ENCODE measurements at regions not wholly inside any gene's neighbourhood (a gene's known extent, or its start where the extent isn't known, plus 50 kb on each side); places are given as distances from the start of the nearest gene placed in this dataset.
"Not testable (repeated sequence)": the region's sequence is repeated elsewhere in the genome, so short reads cannot be mapped to it uniquely, and the experiment has no call there.

DNA sequence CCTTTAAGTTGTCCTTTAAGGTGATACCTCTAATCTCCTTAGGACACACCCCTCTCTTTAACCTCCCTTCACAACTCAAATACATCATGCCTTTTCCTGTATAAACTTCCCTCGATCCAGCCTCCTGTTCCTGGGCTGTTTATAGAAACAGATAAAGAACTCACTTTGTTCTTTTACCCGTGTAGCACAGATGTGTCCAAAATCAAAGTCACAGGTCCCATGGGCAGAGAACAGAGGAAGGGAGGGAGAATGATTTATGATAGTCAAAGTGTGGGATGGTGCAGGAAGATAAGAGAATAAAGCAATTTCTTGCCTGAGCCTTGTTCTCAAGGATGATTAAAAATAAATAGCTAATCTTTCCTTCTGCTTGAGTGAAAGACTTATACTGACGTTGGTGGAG lies 50.3 kb upstream of the CABCOCO1 start:
- DNase-seq (ENCODE audit: low spot score), result no peak

DNA sequence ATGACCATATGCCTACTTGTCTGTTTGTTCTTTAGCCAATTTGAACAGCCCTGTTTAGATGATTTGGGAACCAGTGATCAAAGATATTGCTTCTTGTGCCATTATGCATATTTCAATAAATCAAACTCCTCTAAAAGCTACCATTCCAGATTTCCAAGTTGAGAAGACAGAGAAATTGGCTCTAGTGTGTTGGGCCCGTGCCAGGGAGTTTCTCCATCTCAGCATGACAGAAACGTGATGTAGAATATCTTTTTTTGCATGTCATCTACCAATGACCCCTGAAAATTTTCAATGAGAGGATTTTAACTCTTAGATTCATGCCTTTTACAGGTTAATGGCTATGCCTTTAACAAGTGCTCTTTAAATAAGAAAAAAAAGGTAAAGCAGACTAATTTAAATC lies 50.7 kb upstream of the CABCOCO1 start:
- no peak for DNase-seq (ENCODE audit: low spot score)

DNA sequence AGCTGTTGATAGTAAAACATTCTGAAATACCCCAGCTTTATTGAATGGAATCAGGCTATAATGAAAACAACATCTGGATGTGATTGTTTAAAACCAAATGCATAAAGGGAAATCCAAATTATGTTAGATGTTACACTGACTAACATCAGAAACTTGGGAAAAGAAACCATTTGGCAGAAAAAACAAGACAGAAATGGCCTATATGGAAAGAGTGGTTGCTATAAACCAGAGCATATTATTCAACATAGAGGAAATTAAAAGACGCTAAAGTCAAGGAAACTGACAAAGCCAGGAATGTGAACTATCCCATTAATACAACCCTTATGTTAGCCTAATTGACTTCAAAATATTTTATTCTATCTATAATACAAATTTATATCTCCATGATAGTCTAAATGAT lies 53.0 kb upstream of the CABCOCO1 start:
- no peak for DNase-seq (ENCODE audit: low spot score)

DNA sequence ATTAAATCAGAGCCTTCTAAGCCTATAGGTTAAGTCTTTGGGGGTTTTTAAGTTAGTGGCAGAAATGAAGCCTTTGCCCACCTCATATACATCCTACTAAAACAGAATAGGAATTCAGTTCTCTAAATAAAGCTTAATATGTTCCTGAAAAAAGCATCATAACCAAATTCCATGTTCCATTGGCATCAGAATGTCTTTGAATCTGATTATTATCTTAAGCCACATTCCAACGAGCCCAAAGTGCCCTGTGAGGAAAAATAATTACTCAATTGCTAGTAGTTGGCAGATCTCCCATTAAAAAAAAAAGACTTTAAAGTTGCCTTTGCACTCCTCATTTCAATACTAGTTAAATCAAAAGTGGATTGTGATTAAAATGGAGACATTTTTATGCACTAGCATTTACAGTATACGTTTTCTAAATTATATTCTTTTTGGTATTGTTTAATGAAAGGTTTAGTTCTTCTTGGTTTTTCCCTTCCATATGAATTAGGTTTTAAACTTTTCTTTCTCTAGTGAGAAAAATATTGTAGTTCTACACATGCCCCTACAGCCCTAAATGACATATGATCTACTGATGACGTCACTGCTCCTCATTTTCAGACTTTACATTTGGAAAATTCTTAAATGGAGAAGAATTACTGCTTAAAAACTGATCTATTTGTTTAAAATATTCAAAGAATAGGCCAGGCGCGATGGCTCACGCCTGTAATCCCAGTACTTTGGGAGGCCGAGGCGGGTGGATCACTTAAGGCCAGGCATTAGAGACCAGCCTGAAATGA lies 54.3 kb upstream of the CABCOCO1 start:
- no peak for DNase-seq (ENCODE audit: low spot score)

DNA sequence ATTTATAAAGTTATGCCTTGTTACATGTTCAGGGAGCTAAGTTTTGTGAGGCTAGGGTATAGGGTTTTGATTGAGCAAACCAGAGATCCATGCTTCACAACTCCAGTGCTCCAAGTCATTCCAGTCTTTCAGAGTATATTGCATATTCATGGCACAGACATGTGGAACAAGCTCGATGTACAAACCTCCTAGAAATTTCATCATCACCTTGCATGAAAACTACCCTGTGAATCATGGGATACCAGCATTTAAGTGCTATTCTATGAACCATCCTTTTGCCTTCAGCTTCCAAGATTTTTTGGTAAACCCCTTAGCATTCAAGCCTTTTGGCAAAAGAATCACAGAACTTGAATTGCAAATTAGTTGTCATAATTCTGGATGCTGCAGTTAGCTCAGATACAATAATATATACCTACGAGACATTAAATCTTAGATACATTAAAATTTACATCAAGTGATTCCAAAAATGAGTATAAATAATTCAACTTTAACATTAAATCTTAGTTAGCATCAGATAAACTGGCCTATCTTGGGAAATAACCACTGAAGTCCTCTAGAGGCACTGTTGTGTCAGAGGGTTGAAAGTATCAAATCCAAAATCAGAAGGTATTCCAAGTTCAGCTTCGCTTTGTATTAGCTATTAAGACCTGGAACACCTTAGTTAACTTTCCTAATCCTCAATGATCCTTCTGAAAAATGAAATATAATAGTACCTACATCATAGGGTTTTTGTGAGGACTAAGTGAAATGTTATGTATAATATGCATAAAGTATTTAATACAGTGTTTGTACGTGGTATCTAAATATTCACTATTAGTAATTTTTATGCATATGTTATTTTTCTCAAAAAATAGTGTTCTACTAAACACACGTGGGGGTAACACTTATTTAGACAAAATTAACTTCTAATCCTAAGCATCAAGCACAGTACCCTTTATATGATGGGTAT lies 55.5 kb upstream of the CABCOCO1 start:
- DNase-seq (ENCODE audit: low spot score), result no peak

DNA sequence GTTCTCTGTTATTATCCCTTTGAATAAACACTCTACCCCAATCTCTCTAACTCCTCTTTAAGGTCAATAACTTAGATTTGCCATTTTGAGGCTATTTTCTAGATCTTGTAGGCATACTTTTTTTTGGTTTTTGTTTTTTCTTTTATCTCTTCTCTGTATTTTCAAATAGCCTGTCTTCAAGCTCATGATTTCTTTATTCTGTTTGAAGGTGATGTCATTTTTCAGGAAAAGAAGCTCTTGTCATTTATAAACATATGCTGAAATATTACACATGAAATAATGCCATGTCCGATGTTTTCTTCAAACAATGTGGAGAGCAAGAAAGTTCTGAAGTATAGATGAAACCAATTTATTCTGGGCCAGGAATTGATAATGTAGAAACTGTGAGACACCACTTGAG lies 57.5 kb upstream of the CABCOCO1 start:
- no peak for DNase-seq (ENCODE audit: low spot score)

DNA sequence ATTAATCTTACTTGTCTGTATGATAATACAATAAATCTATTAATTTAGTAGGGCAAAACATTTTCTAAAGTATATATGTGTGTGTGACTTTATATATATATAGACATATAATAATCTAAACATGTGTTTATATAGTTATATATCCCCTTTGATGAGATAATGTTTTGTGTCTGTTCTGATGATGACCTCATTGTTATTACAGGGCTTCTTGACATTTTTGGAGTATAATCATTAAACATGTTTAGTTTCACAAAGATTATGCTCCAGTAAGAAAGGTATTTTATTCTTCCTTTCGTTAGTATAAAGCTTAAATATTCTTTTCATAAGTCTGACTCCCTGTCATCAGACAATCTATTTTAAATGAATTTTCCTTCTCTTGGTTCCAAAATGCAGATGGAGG lies 62.3 kb upstream of the CABCOCO1 start:
- DNase-seq (ENCODE audit: low spot score), result no peak

DNA sequence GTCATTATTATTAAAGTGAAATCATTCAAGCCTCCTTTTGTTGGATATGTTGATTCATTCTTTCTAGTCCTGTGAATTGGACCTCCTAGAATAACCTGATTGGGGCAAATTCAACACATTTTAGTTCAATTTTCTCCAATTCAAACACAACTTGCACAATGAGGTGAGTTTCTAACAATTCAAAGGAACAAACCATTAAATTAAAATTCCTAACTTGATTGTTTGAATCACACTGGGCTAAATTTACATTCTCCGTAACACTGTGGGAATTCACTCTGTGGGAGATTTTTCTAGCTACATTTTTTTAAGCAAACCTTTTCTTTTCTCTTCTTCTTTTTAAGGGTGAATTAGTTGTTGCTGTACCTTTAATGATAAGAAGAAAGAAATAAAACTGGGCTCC lies 68.3 kb upstream of the CABCOCO1 start:
- DNase-seq (ENCODE audit: low spot score), result no peak

DNA sequence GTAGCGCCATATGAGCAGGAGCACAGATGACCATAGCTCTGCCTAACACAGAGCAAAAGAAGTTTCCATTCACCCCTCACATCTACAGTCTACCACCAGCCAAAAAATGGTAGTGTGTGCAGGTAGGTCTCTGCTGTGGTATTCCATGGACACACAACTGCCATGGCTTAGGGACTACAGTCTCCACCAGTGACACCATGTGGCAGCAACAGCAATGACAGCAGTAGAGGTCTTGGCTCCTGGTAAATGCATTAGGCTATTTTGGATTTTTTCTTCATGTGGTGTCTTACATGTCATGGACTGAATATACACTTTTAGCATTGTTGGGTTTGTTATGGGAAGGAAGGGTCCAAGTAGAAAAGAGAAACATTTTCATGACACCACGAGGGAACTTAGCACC lies 70.1 kb upstream of the CABCOCO1 start:
- no peak for DNase-seq (ENCODE audit: low spot score)

DNA sequence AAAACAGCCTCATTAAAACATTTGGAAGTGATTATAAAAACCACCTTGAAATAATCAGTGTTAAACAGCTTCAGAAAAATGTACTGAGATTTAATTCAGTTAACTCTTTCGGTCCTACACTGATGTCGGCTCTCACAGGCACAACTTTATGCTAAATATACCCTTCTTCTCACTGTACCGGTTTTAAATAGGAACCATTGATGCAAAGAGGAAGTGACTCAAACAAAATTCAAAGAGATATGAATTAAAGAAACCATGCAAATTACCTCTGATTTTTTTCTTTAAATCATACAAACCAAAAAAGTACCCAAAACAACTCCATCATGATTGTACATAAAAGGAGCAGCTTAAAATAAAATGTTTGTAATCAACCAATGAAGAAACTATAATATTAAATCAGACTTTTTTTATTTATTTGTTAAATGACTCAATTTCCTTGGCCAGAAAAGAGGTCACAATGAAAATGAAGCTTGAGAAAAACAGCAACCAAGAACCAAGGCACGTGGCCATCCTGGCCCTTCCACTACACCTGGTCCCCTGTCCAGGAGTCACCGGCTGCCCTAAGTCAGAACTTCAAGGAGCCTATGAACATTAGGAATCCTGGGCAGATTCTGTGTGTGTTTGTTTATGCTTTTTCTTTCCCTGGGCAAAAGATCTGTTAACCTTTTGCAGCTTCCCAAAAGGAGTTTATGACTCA lies 73.0 kb upstream of the CABCOCO1 start:
- no peak for DNase-seq (ENCODE audit: low spot score)

DNA sequence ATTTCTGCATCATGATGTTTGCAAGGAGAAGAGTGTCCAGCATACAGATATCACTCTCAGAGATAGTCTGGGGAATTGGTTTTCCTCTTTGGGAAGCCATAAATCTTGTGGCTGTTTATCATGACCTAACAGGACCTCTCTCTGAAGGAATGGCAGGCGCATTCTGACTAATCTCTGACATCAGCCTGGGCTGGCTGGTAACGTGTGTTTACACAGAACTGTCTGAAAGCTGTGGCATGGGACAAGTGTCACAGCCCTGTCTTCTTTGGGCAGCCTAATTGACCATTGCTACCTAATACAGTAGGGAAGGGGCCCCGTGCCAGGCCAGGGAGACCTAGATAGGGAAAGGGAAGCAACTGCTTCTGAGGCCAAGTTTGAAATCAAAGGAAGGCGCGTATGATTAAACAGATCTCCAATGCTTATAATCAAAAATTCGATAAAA lies 73.9 kb upstream of the CABCOCO1 start:
- DNase-seq (ENCODE audit: low spot score), result peak; percentile 8

DNA sequence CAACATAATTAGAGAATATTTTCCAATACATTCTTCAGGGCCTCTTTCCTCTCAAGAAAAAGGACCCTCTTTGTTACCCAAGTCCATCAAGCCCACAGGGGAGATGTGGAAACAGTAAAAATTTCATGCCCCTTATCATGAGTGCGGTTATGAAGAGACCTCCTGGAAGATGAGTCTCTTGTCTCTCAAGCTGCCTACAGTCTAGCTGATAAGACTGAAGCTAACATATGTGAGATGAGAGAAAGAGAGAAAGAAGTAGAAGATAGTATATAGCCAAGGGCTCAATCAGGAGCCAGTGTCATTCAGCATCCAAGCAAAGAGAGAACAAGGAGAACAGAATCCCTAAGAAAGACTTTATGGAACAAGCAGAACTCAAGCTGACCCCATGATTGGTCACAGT lies 75.9 kb upstream of the CABCOCO1 start:
- no peak for DNase-seq (ENCODE audit: low spot score)

DNA sequence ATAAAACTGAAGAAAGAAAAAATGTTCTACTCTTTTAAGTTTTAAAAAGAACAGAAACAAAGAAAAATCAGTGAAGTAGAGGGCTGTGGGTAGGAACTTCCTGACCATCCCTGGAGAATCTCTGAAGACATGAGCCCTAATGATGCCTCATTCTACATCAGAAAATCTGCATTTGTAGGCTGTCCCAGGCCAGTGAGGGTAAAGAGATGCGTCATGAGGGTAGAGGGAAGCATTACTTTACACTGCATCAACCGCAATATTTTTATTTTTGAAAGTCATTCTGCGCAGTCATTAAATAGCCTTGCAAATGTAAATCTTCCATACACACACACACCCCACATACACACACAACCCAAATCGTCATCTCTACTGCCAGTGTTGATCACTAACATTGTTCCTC lies 82.1 kb upstream of the CABCOCO1 start:
- DNase-seq (ENCODE audit: low spot score), result no peak

DNA sequence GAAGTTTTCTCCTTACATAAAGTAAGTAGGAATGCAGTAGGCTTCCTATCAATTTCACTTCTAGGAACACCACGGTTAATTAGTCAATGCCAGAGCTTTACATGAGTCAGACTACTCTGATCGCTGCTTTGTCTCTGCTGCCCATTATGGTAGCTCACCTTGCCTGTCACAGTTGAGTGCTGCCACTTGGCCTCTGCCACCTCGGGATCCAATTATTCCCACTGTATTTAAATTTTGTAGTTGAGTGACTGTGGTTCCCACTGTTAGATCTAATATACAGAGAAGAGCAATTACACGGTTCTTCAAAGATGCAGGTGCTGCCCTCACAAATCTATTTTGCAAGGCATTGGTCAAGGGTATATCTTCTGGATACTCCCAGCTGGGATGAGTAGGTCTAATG lies 92.5 kb upstream of the CABCOCO1 start:
- DNase-seq (ENCODE audit: low spot score), result not testable (repeated sequence)

DNA sequence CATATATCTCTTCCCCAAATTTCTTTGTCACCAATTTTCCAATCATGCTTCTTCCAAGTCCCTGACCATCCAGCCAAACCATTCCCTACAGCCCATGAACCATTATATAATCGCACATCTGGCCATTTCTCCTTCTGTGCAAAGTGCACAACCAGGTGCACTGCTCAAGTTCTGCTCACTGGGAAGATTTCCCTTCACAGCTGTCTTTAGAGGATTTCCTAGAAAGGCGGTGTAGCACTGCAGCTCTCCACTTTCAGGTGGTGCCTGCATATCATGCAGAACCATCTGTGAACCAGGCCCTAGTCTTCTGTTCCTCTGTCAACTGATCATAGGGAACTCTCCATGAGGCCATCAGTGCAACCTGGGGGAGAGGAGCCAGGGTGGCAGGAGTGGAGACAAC lies 95.0 kb upstream of the CABCOCO1 start:
- DNase-seq (ENCODE audit: low spot score), result no peak

DNA sequence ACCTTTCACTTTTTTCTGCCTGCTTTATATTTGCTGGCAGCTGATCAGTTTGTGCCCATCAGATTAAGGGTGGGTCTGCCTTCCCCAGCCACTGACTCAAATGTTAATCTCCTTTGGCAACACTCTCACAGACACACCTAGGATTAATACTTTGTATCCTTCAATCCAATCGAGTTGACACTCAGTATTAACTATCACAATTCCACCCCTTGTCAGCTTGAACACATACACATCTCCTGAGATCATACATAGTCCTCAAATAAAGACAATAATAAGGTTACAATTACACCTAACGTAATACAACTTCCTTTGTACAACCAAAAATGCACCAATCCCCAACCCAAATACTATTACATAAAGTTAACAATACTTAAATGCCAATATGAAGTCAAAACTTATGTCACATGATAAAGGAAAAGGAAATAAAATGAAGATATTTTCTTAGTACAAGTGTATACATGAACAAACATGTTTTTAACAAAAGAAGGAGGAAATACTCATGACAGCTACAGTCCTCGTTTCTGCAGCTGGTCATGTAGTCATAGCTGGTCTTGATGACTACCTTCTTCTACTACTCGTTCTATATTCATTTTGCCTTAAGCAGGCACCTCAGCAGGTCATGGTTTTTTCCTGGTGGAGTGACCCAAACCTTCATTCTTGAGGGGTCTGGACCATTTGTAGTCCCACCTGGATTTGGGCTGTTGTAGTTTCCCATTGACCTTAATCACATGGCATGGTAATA lies 96.7 kb upstream of the CABCOCO1 start:
- DNase-seq (ENCODE audit: low spot score), result no peak

DNA sequence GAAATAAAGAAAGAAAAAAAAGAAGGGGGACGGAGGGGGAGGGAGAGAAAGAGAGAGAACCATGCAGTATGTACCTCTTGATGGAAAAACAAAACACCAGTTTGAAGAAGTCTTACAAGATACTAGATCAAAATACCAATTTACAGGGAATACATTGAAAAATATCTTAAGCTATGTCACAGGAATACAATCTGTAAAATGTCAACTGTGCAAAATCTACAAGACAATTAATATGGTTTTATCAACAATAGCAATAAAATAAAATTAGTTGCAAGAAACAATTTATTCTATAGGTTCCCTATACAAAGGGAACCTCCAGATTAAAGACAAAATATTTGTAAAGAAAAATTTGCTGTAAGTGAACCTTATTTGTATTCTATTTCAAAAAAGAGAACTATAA lies 98.3 kb upstream of the CABCOCO1 start:
- no peak for DNase-seq (ENCODE audit: low spot score)

DNA sequence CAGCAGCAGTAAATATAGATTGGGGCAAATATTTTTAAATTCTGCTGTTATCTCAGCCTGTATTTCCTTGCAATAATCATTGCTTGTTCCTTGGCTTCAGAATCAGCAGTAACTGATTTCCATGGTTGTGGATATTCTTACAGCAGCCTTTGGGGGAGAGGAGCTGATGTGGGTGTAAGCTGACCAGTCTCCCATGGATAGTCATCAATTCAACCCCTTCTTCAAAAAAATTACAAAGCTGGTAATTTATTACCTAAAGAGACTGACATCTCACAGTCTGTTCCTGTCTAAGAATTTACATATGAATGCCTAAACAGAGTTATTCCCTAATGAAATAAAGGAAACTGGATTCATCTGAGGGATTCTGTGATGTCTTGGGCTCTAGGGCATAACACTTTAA lies 103.1 kb upstream of the CABCOCO1 start:
- no peak for DNase-seq (ENCODE audit: low spot score)

DNA sequence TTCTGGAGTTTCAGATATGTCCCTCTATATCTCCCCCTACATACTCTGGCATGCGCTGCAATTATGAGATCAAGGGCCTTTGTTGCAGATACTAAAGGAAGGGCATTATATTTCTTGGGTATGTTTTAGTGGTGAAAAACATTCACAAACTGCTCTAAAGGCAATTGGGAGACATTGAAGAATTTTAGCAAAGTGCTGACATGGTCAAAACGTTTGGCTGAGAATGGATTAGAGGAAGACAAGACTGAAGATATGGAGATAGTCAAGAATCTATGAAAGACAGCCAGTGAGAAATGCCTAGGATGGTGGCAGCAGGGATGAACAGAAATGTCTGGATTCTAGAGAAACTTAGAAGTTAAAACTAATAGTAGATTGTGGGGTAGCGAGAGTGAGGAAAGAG lies 104.5 kb upstream of the CABCOCO1 start:
- DNase-seq (ENCODE audit: low spot score), result no peak

DNA sequence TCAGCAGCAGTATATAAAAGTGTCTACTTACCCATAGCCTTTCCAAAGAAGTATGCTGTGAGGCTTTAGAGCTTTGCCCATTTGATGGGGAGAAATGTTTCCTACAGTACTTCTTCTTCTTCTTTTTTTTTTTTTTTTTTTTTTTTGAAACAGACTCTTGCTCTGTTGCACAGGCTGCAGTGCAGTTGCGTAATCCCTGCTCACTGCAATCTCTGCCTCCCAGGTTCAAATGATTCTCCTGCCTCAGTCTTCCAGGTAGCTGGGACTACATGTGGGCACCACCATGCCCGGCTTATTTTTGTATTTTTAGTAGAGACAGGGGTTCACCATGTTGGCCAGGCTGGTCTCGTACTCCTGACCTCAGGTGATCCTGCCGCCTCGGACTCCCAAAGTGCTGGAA lies 101.7 kb upstream of the TMEM26 start:
- DNase-seq (ENCODE audit: low spot score), result no peak

DNA sequence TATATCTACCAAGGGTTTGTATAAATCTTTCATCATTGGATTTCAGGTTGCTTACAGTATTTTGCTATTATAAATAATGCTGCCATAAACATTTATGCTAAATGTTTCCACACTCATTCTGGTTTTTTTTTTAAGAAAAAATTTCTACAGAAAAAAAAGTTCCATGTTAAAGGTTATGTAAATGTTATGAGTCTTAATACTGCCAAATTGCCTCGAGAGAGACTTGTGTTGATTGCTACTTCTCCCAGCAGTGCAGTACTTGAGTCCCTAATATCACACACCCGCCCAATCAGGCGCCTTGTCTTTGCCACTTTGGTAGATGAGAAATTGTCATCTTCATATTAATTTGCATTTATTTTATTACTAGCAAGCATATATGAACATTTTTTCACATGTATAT lies 96.7 kb upstream of the TMEM26 start:
- no peak for DNase-seq (ENCODE audit: low spot score)

DNA sequence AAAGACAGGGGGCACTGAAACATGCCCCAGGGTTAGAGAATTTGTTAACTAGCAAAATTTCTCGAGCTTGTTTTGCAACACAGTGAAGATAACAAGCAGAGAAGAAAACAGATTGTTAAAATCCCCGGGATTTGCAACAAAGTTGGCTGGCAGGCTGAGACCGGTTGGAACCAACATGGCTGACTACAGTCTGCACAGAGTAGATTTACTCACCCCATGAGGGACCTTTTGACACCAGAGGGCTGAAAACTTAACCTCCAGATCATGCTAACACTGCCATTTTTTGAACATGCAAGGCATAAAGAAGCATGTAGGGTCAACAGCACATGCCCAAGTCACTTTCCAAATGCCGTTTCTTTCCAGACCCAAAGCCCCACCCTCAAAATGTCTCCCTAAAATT lies 95.2 kb upstream of the TMEM26 start:
- DNase-seq (ENCODE audit: low spot score), result no peak
